Suppressor macrophage treated with lipopolysaccharide for 4 hours (primary cell): ENCODE measurements at regions not wholly inside any gene's neighbourhood (a gene's known extent, or its start where the extent isn't known, plus 50 kb on each side); places are given as distances from the start of the nearest gene placed in this dataset.
A peak's percentile ranks its signal among the peaks of the same experiment; 100 is the strongest.
"Not testable (repeated sequence)": the region's sequence is repeated elsewhere in the genome, so short reads cannot be mapped to it uniquely, and the experiment has no call there.

Experiments
- DNase-seq: peaks from one replicate; pipeline ENCODE4 v3.0.0-alpha.2; 2020

- no peak for DNase-seq
Measured at GRCh38 chr16:66041907-66042306, 324.6 kb upstream of the CDH5 start.

GRCh38 chr16:66039793-66040192 lies 326.7 kb upstream of the CDH5 start:
- DNase-seq: no peak

- DNase-seq: no peak
Measured at GRCh38 chr16:66036793-66037715, 329.4 kb upstream of the CDH5 start.

- no peak for DNase-seq
Measured at GRCh38 chr16:66036184-66036583, 330.3 kb upstream of the CDH5 start.

GRCh38 chr16:66035096-66035495 lies 331.4 kb upstream of the CDH5 start:
- no peak for DNase-seq

GRCh38 chr16:66032841-66033240 lies 333.6 kb upstream of the CDH5 start:
- DNase-seq: no peak

GRCh38 chr16:66030036-66030435 lies 336.5 kb upstream of the CDH5 start:
- no peak for DNase-seq

GRCh38 chr16:66028510-66029216 lies 337.8 kb upstream of the CDH5 start:
- DNase-seq: no peak

- no peak for DNase-seq
Measured at GRCh38 chr16:66026787-66027330, 339.6 kb upstream of the CDH5 start.

GRCh38 chr16:66026211-66026610 lies 340.3 kb upstream of the CDH5 start:
- DNase-seq: no peak

GRCh38 chr16:66025751-66026150 lies 340.7 kb upstream of the CDH5 start:
- no peak for DNase-seq

- not testable (repeated sequence) for DNase-seq
Measured at GRCh38 chr16:66024567-66024966, 341.9 kb upstream of the CDH5 start.

GRCh38 chr16:66023481-66023880 lies 343.0 kb upstream of the CDH5 start:
- DNase-seq: no peak

GRCh38 chr16:66020642-66021041 lies 345.8 kb upstream of the CDH5 start:
- DNase-seq: peak; percentile 10

- DNase-seq: no peak
Measured at GRCh38 chr16:66020046-66020445, 346.4 kb upstream of the CDH5 start.

- DNase-seq: not testable (repeated sequence)
Measured at GRCh38 chr16:66019502-66019901, 347.0 kb upstream of the CDH5 start.

GRCh38 chr16:66014221-66014620 lies 352.3 kb upstream of the CDH5 start:
- no peak for DNase-seq

GRCh38 chr16:66013486-66013885 lies 353.0 kb upstream of the CDH5 start:
- no peak for DNase-seq

GRCh38 chr16:66008136-66008535 lies 358.4 kb upstream of the CDH5 start:
- DNase-seq: no peak

- no peak for DNase-seq
Measured at GRCh38 chr16:66007717-66008116, 358.8 kb upstream of the CDH5 start.

GRCh38 chr16:66006485-66006884 lies 360.0 kb upstream of the CDH5 start:
- DNase-seq: no peak

GRCh38 chr16:66004699-66005098 lies 361.8 kb upstream of the CDH5 start:
- no peak for DNase-seq

- DNase-seq: no peak
Measured at GRCh38 chr16:66003201-66003600, 363.3 kb upstream of the CDH5 start.

- no peak for DNase-seq
Measured at GRCh38 chr16:66002601-66003000, 363.9 kb upstream of the CDH5 start.
